Embryonic facial prominence (tissue), 1 donor: ENCODE measurements at regions not wholly inside any gene's neighbourhood (a gene's known extent, or its start where the extent isn't known, plus 50 kb on each side); places are given as distances from the start of the nearest gene placed in this dataset.
"Not testable (repeated sequence)": the region's sequence is repeated elsewhere in the genome, so short reads cannot be mapped to it uniquely, and the experiment has no call there.

Experiments used
- DNase-seq: peaks from one replicate; pipeline ENCODE4 v3.0.0-alpha.2; 2016; ENCODE audit errors: extremely low spot score

GRCh38 chr2:215862351-215862771, 151.0 kb downstream of the MREG start:
- DNase-seq = peak; percentile 11

GRCh38 chr2:215861607-215862350, 151.6 kb downstream of the MREG start:
- no peak for DNase-seq

GRCh38 chr2:215856080-215856479, 157.3 kb downstream of the MREG start:
- no peak for DNase-seq

DNA sequence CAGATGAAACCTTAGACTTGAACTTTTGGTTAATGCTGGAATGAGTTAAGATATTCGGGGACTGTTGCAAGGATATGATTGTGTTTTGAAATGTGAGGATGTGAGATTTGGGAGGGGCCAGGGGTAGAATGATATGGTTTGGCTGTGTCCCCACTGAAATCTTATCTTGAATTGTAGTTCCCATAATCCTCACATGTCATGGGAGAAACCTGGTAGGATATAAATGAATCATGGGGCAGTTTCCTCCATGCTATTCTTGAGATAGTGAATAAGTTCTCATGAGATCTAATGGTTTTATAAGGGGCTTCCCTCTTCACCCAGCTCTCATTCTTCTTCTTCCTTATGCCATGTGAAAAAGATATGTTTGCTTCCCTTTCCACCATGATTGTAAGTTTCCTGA, 158.0 kb downstream of the MREG start:
- DNase-seq = not testable (repeated sequence)

DNA sequence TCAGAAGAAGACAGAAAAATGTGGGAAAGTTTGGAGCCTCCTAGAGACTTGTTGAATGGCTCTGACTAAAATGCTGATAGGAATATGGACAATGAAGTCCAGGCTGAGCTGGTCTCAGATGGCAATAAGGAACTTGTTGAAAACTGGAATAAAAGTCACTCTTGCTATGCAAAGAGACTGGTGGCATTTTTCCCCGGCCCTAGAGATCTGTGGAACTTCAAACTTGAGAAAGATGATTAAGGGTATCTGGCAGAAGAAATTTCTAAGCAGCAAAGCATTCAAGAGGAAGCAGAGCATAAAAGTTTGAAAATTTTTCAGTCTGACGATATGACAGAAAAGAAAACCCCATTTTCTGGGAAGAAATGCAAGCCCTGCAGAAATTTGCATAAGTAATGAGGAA, 159.3 kb downstream of the MREG start:
- DNase-seq = no peak

DNA sequence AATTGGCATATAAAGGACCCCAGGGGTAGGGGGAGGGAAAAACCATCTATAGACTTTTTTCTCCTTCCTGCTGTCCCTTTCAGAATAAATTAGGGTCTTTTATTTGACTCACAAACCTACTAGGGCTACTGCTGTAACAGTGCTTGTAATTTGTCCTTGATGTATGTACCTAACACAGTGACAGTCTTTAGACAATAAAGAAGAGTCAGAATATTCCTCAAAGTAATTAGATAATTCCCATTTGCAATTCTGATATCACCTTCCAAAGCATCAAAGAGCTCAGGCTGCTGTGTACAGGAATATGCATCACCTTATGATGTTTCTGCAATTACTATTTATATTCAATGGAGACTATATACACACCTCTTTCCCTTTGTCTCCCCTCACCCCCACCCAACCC, 161.7 kb downstream of the MREG start:
- DNase-seq = no peak

- no peak for DNase-seq
Measured at GRCh38 chr2:215851082-215851481, 162.3 kb downstream of the MREG start.

DNA sequence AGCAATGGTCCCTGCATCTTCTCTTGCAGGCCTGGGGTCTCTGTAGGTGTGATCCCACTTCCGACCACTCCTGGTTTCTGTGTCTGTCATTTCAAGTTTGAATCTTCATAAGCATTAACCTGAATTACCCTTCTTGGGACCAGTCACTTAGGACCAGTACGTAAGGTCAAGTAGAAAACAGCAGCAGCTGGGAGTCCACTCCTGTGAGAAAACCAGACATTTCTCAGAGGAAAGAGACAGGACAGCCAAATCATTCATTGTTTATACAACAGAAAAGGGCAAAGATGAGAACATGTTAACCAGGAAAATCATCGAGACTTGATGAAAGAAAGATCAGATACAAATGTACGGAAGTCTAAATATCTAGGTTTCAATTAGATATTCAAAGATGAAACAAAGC, 163.0 kb downstream of the MREG start:
- no peak for DNase-seq

DNA sequence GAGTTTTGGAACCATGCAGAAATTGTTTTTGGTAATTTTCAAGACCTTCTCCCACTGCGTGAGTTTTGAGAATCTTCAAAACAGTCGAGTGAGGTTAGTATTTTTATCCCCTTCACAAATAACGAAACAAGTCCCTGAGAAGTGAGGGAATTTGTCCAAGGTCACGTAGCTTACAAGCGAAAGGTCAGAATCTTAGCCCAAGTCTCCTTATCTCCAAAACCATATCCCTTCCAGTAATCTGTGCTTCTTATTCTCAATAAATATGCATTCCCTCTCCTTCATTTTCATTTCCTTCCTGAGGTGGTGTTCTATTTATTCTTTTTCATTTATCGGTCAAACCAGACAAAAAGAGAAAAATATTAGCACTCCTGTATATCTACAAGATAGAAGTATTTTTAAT, 163.6 kb downstream of the MREG start:
- no peak for DNase-seq

DNA sequence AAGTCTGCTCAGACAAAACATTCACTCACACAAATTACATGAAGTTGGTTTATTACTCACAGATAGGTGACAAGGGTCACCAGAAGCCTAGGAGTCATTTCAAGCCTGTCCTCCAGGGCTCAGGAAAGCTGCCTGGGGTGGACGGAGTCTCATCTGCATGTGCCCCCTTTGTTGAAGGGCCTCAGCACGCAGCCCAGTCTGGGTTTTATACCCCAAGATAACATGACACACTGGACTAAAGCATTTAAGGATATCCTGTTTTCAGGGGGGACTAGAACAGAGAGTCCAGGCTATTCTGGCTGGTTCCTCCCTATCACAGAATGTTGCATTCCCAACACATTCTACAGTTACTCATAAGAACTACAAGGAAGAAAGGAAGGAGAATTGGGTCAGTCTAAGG, 164.7 kb downstream of the MREG start:
- no peak for DNase-seq

DNA sequence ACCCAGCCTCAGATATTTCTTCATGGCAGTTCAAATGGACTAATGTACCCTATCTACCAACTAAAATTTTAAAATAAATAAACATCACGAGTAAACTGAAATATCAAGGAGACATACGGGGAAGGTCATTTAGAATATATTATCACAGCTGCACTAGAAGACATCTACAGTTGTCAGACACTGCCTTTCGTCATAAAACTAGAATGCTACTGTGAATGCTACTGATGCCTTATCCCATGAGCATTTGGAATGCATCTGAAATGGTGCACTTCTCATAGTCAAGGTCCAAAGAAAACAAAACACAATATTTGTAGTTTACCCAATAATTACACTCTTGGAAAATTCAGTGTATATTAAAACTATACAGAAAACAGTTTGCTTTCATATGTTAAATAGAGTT, 165.2 kb downstream of the MREG start:
- no peak for DNase-seq

GRCh38 chr2:215847718-215848117, 165.6 kb downstream of the MREG start:
- no peak for DNase-seq

GRCh38 chr2:215847056-215847455, 166.3 kb downstream of the MREG start:
- no peak for DNase-seq

DNA sequence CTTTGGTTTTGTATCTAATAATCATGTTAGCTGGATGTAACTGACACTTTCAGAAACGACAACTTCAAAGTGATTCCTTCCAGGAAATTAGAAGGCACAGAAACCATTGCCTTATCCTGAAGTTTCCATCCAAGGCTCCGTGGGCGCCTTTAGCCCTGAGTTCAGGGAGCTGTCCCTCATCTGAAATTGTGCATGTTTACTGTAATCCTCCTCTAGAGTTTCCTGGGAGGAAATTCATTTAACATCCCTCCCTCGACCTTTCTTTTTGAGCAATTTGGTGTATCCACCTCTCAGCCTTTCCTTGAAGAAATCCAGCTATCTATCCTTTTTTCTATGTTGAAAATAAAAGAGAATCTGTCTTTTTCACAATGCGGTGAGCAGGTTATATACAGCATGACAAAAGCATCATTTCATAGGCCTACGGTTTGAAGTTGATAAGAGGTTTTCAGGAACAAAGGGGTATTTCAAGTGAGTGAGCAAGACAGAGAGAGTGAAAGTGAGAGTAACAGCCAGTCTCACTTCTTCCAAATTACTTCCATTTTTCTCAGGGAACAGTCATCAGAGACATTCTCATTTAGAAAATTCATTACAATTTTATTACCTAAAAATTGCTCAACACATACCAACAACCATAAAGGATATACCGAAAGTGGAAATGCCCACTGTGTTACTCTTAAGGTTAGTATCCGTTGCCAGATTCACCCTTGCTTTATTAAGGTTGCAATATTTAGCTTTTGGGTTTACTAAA, 167.3 kb downstream of the MREG start:
- no peak for DNase-seq

DNA sequence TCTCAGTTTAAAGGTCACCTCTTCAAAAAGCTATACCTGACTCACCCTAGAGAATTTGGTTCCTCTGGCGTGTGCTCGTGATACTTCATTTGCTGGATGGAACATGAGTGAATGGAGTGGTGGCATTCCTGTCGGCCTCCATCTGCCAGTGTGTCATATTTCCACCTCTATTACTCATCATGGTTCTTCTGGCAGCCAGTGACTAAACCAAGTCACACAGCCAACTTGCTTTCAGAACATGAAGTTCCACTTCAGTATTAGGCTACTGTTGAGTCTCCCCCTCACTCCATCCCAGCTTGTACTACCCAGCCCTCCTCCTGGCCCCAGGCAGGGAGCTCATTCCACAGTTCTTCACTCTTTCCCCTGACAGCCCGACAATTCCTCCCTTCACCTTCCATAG, 169.8 kb downstream of the MREG start:
- no peak for DNase-seq

DNA sequence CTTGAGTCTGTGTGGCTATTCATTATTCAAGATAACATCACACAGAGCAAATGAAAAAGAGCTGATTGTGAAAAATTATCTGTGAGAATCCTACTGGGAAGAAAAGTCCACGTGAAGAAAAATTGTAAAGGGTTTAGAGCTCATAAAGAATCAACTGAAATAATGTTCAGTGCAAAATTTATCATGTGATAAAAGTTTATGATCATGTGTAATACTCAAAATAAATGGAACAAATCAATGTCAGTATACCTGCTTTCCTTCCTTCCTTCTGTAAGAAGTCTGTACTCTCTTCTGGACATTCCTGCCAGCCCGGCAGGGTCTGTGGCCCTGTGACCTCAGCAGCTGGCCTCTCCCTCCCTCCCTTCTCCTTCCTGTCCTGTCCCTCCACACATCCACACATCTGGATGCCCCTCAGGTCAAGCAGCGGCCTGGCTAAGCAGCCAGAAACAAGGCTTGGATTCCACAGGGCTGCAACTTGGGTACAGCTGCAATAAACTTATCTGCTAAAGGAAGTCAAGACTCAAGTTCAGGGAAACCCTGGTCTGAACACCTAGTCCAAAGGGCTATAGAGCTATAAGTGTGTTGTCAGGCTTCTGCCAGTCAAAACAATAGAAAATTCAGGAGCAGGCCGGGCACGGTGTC, 172.1 kb downstream of the MREG start:
- DNase-seq = no peak

DNA sequence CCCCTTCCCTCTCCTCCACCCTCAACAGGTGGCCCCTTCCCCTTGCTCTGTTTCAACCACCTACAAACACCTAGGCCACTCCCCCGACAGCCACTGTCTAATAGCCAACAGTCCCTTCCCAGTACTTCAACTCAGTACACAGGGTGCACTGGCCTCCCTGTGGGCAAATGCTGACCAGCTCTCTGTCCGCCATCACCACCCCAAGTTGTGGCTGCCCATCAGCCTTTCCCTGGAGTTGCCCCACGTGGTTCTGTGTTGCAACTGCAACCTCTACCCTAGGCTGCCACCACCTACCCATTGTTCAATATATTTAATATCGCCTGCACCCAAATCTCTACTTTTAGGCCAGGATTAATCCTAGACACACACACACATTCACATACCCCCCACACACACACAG, 173.5 kb downstream of the MREG start:
- no peak for DNase-seq

- no peak for DNase-seq
Measured at GRCh38 chr2:215839309-215839708, 174.0 kb downstream of the MREG start.

DNA sequence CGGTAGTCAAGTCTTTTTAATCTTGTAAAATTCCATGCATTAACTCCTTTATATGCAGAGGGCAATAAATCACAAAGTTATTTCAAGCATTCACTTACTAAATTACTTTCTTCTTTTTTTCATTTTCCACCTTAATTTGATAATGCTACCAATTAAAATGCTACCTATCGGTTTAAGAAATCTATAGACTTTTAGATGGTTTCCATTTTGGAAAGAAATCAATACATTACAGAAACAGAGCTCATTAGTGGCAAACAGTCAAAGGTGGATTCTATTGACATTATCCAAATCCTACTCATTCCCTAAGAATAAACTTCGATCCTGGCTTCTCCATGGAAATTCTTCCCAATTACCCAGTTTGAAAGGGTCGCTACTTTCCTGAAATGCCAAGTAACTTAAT, 176.5 kb downstream of the MREG start:
- no peak for DNase-seq

DNA sequence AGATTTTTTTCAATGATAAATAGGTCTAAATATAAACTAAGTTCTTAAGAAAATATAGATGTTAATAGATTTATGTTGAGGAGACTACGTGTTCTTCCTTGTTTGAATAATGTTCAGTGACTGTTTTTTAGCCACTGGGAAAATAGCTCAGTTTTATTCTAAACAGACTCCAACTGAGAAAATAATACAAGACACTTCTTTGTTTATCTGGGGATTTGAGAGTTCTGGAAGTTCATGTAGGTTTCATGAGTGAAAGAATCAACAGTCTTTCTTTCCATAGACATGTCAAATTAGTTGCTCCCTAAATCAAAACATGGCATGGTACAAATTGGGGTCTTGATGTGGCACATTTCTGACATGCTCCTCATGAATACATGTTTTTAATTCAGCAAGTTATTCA, 177.7 kb downstream of the MREG start:
- no peak for DNase-seq

DNA sequence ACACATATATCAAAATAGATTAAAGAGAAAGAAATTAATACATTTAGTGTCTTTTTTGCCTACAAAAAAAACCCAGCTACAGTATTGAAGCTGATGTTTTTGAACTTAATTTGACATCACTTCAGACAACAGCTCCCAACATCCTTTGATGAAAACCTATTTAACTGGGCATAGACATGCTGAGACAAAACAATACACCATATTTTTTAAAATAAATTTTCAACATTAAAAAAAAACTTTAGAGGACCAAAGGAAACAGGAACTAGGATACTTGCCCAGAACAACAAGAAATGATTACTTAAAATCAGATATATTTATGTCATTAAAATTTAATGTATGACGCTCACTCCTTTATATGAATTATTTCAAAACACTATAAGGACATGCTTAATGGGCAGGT, 178.1 kb downstream of the MREG start:
- DNase-seq = no peak

DNA sequence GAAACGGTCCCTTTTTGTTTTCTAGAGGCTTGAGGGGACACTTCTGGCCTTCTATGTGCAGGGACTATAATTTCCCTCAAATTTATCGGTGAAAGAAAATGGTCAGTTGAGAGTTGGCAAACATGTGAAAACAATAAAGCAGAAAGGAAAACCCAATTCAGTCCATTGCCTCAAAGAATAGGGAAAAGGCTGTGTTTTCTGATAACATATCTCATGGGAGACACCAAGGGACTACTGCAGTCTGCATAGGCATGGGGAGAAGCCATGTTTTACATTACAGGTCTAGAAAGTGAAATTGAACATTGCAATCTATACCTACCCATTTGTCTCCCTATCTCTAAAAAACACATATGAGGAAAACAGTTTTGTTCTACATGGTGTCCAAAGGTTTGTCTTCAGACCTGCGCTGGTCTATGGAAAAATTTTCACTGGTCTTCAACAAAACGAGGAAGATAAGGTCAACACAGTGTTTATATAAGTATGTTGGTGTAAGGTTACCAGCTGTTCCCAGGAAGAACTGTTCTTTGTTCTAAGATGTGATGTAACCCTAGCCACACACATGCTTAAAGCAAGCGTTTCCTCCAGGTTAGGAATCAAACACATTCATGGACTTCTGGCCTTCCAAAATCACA, 179.7 kb downstream of the MREG start:
- no peak for DNase-seq

DNA sequence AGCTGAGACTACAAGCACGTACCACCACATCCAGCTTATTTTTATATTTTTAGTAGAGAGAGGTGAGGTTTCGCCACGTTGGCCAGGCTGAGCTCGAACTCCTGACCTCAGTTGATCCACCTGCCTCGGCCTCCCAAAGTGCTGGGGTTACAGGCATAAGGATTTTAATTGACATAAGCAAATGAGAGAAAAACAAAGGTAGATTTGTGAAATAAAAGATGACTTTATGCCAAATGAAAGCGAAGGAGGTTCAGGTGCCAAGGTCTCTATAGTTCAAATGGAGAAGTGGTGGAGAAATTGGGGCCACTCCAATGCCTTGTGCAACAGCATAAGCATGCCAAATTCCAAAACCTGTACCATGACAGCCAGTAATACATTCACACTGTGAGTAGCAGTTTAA, 180.6 kb downstream of the MREG start:
- no peak for DNase-seq
